ENCODE measurements at regions not wholly inside any gene's neighbourhood (a gene's known extent, or its start where the extent isn't known, plus 50 kb on each side); places are given as distances from the start of the nearest gene placed in this dataset.
A peak's percentile ranks its signal among the peaks of the same experiment; 100 is the strongest.

- no peak for DNase-seq (ENCODE audit: low read depth in 2 of 2)
- Histone ChIP-seq H3K36me3 (ENCODE audit: control insufficient read depth, insufficient read depth, low read length) (no peaks in the 10 kb centered on the region), H3K4me2 (ENCODE audit: extremely low read depth, insufficient read depth, low read length) (no peak overlapping the region), H3K9ac (ENCODE audit: insufficient read depth, low read length) (no peak overlapping the region), H3K27ac (ENCODE audit: insufficient read depth, low read length) (no peak overlapping the region), H4K20me1 (ENCODE audit: control insufficient read depth, extremely low read depth, insufficient read depth, low read length) (no peaks in the 10 kb centered on the region), H3K9me3 (ENCODE audit: control insufficient read depth, insufficient read depth, low read depth, low read length) (no peaks in the 10 kb centered on the region), H3K4me3 (replicated peaks in 1 of 4; ENCODE audit: control extremely low read depth in 1 of 4, insufficient read depth in 1 of 4, low read depth in 3 of 4, low read length in 4 of 4) (no peak overlapping the region), H3K79me2 (ENCODE audit: control insufficient read depth, insufficient read depth, low read length) (no peaks in the 10 kb centered on the region), H2AFZ (ENCODE audit: low read length) (no peak overlapping the region), H3K4me1 (ENCODE audit: control insufficient read depth, extremely low read depth, insufficient read depth, low read length) (peaks cover 8% of the 10 kb centered on the region), H3K27me3 (ENCODE audit: control insufficient read depth, insufficient read depth, low read length) (no peaks in the 10 kb centered on the region)
- TF ChIP-seq EZH2 (IDR thresholded peaks at IDR 0.05; ENCODE audit: low read length, missing control alignments) (no peak), CTCF (conservative IDR thresholded peaks at IDR 0.05 in 1 of 2, IDR thresholded peaks at IDR 0.05 in 1 of 2; ENCODE audit: low read depth in 1 of 2, low read length in 2 of 2) (no peak)
Measured at GRCh38 chr2:238517209-238517608, 90.5 kb downstream of the ASB1 start.

DNA sequence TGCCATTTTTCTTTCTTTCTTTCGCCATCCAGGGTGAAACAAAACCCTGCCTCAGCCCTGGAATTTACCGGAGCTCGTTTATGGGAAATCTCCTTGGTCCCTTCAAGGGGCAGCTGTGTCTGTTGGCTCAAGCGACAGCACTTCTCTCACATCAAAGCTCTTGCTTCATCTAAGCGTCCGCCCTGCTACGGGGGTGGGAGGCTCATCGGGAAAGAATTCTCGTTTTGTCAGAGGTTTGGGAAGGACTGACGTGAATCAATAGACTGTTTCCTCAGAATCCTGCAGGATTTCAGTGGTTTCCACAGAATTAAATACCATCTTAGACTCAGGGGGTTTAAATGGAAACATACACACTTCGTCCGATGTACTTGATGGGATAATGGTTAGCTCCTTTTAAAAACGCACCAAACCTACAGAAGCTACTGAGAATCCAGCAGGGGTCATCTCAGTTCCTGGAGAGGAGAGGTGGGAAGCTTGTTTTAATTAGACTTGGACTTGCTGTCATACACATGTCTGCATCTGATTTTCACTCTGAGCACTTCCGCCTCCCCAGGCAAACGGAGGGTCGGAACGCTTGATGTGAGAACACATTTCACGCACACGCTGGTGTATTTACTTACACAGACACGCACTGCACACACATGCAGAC is 91.6 kb downstream of the ASB1 start:
- Histone ChIP-seq H3K9me3 (ENCODE audit: control insufficient read depth, insufficient read depth, low read depth, low read length) (no peaks in the 10 kb centered on the region), H3K27ac (ENCODE audit: insufficient read depth, low read length) (peak overlapping the region; percentile 89), H3K9ac (ENCODE audit: insufficient read depth, low read length) (peak overlapping the region; percentile 48), H3K4me3 (replicated peaks in 1 of 4; ENCODE audit: control extremely low read depth in 1 of 4, insufficient read depth in 1 of 4, low read depth in 3 of 4, low read length in 4 of 4) (peak overlapping the region in 3 of 4 experiments; percentile 1 to 36 (median 4)), H3K27me3 (ENCODE audit: control insufficient read depth, insufficient read depth, low read length) (no peaks in the 10 kb centered on the region), H3K36me3 (ENCODE audit: control insufficient read depth, insufficient read depth, low read length) (no peaks in the 10 kb centered on the region), H3K79me2 (ENCODE audit: control insufficient read depth, insufficient read depth, low read length) (no peaks in the 10 kb centered on the region), H2AFZ (ENCODE audit: low read length) (no peak overlapping the region), H3K4me2 (ENCODE audit: extremely low read depth, insufficient read depth, low read length) (peak overlapping the region; percentile 87), H4K20me1 (ENCODE audit: control insufficient read depth, extremely low read depth, insufficient read depth, low read length) (no peaks in the 10 kb centered on the region), H3K4me1 (ENCODE audit: control insufficient read depth, extremely low read depth, insufficient read depth, low read length) (peaks cover 8% of the 10 kb centered on the region)
- peak; percentile 57 to 80 for DNase-seq (ENCODE audit: low read depth in 2 of 2)
- TF ChIP-seq EZH2 (IDR thresholded peaks at IDR 0.05; ENCODE audit: low read length, missing control alignments), result no peak
- no peak for TF ChIP-seq CTCF (conservative IDR thresholded peaks at IDR 0.05 in 1 of 2, IDR thresholded peaks at IDR 0.05 in 1 of 2; ENCODE audit: low read depth in 1 of 2, low read length in 2 of 2)

DNA sequence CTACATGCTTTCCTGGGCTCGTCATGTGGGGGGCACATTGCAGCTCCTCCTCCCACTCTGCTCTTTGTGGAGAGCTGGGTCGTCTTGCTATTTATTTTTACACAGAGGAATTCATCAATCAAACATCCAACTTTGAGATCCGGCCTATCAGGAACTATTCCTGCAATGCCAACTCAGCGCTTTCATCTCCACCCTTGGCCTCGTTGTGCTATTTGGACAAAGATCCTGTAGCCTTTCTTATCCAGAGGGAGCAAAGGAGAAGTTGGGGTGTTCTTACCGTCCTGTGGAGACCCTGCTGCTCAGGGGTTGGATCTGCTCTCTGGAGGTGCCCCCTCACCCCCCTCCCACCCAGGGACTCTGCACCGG is 92.1 kb downstream of the ASB1 start:
- peak overlapping the region; percentile 87 for H3K4me2 ChIP-seq (ENCODE audit: extremely low read depth, insufficient read depth, low read length)

More for the DNA sequence above, 92.1 kb downstream of the ASB1 start:
- peak overlapping the region in 2 of 4 experiments; percentile 1 to 36 for H3K4me3 ChIP-seq (replicated peaks in 1 of 4; ENCODE audit: control extremely low read depth in 1 of 4, insufficient read depth in 1 of 4, low read depth in 3 of 4, low read length in 4 of 4)
- peak overlapping the region; percentile 48 for H3K9ac ChIP-seq (ENCODE audit: insufficient read depth, low read length)
- H4K20me1 ChIP-seq (ENCODE audit: control insufficient read depth, extremely low read depth, insufficient read depth, low read length), result no peaks in the 10 kb centered on the region
- no peaks in the 10 kb centered on the region for H3K36me3 ChIP-seq (ENCODE audit: control insufficient read depth, insufficient read depth, low read length)
- H3K79me2 ChIP-seq (ENCODE audit: control insufficient read depth, insufficient read depth, low read length), result no peaks in the 10 kb centered on the region
- no peak for TF ChIP-seq CTCF (conservative IDR thresholded peaks at IDR 0.05 in 1 of 2, IDR thresholded peaks at IDR 0.05 in 1 of 2; ENCODE audit: low read depth in 1 of 2, low read length in 2 of 2)
- no peak for TF ChIP-seq EZH2 (IDR thresholded peaks at IDR 0.05; ENCODE audit: low read length, missing control alignments)
- no peak for DNase-seq (ENCODE audit: low read depth in 2 of 2)
- no peak overlapping the region for H2AFZ ChIP-seq (ENCODE audit: low read length)
- no peaks in the 10 kb centered on the region for H3K9me3 ChIP-seq (ENCODE audit: control insufficient read depth, insufficient read depth, low read depth, low read length)
- H3K27ac ChIP-seq (ENCODE audit: insufficient read depth, low read length), result peak overlapping the region; percentile 89
- no peaks in the 10 kb centered on the region for H3K27me3 ChIP-seq (ENCODE audit: control insufficient read depth, insufficient read depth, low read length)
- peaks cover 8% of the 10 kb centered on the region for H3K4me1 ChIP-seq (ENCODE audit: control insufficient read depth, extremely low read depth, insufficient read depth, low read length)

Measured in fibroblast of lung (primary cell).